ENCODE measurements at regions not wholly inside any gene's neighbourhood (a gene's known extent, or its start where the extent isn't known, plus 50 kb on each side); places are given as distances from the start of the nearest gene placed in this dataset.
"Not testable (repeated sequence)": the region's sequence is repeated elsewhere in the genome, so short reads cannot be mapped to it uniquely, and the experiment has no call there.

DNA sequence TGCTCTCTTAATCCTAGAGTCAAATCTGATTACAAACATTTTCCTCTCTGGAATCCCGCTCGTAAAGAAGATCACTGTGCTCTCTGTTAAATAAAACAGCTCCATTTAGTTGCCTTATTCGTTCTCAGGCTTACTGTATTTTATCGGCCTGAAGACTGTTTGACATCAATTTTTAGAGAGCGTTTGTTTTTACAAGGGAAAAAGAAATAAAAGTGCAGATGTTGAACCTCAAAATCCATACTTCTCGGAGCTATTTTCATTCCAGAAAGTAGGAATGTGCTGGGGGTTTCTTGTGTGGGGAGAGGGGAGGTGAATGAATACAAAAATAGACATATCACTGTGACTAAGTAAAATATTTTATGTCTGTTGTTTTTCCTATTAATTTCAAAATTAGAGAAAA is 140.1 kb downstream of the ARRDC4 start:
- TF ChIP-seq, protein P1, sequence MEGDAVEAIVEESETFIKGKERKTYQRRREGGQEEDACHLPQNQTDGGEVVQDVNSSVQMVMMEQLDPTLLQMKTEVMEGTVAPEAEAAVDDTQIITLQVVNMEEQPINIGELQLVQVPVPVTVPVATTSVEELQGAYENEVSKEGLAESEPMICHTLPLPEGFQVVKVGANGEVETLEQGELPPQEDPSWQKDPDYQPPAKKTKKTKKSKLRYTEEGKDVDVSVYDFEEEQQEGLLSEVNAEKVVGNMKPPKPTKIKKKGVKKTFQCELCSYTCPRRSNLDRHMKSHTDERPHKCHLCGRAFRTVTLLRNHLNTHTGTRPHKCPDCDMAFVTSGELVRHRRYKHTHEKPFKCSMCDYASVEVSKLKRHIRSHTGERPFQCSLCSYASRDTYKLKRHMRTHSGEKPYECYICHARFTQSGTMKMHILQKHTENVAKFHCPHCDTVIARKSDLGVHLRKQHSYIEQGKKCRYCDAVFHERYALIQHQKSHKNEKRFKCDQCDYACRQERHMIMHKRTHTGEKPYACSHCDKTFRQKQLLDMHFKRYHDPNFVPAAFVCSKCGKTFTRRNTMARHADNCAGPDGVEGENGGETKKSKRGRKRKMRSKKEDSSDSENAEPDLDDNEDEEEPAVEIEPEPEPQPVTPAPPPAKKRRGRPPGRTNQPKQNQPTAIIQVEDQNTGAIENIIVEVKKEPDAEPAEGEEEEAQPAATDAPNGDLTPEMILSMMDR (conservative IDR thresholded peaks at IDR 0.05 in 1 of 2, IDR thresholded peaks at IDR 0.05 in 1 of 2; ENCODE audit: low read depth in 1 of 2, low read length in 2 of 2): not testable (repeated sequence)
- not testable (repeated sequence) for TF ChIP-seq EZH2 (IDR thresholded peaks at IDR 0.05; ENCODE audit: low read length, missing control alignments)
